Left renal pelvis (tissue), 4 donors: ENCODE measurements at regions not wholly inside any gene's neighbourhood (a gene's known extent, or its start where the extent isn't known, plus 50 kb on each side); places are given as distances from the start of the nearest gene placed in this dataset.

ENCODE experiments used
- DNase-seq, 4 donors: peaks; one replicate each; pipeline ENCODE4 v3.0.0-alpha.2; 2013; ENCODE audit warnings: low read depth in 4 of 4, low spot score in 3 of 4

GRCh38 chr12:77163074-77164038 is 98.0 kb upstream of the E2F7 start:
- DNase-seq, result no peak

DNA sequence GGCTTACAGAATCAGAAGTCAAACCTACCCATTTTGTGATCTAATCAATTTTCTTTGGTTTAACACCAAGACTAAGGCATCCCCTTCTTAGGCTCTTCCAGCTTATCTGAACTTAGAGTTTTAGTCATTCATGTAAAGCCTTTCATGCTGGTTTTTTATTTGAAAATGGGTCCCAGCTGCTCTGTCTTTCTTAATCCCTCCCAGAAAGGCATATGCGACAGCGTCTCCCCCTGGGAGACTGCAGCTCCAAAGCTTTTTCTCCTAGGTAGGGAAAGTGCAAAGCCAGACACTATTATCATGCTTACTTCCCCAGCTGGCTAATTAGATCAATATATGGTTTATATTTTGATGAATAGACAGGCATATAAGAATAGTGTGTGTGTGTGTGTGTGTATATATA is 96.6 kb upstream of the E2F7 start:
- no peak for DNase-seq

GRCh38 chr12:77160931-77161330 is 95.6 kb upstream of the E2F7 start:
- DNase-seq, result no peak

DNA sequence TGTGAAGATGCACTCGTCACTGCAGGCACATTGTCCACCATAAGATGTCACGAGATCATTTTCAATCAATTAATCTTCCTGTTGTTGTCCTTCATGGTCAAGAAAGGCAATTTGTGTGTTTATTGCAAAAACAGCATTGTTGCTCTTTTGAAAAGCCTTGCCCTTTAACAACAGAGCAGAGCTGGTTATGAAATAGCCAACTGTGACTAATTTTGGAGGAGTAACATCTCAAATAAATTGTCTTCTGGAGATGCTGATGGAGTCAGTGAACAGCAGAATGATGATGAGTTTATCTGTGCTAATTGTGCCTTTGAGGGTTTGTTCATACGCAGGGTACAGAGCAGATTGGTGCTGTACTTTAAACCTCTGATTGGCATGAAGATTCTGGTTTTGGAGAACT is 88.3 kb upstream of the E2F7 start:
- DNase-seq, result no peak

GRCh38 chr12:77152623-77153193 is 87.3 kb upstream of the E2F7 start:
- DNase-seq, result peak in 3 of 4 donors; percentile 24 to 42 (median 39)

DNA sequence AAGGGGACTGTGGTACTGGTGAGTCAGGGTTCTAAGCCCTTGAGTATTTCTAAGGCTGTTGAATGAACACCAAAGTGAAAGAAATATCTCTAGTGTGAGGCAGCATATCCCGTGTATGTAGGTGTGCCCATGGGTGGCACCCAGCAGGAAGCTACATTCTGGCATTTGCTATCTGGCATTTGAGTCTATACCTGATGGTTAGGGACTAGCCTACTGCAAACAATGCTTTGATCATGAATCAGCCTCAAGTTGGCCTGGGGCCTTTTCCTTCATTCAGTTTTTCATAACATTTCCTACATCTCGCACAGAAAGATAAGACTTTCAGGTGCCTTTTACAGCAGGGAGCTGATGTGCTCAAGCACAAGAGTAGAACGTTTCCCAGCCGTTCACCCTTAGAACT is 85.7 kb upstream of the E2F7 start:
- DNase-seq, result no peak

GRCh38 chr12:77133566-77133965 is 68.2 kb upstream of the E2F7 start:
- peak in 3 of 4 donors; percentile 41 to 60 (median 45) for DNase-seq

DNA sequence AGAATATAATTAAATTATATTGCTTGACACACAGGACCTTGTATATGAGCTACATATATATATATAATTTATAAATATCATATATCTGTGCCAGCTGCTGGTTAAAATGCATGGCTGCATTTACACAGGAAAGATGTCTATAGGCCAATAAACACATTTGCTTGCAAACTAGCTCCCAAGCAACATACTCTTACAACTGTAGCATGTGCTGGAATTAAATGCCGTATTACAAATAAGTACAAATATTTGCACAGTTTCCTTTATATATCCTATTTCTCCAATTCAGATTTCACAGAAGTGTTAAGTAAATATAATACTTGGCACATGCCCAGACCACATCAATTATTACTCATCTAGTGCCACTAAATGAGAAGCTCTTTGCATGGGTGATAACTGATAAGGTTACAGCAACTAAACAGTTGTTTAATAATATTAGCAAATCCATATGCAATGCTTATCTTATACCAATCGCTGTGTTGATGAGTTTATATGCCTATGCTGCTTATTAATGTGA is 66.7 kb upstream of the E2F7 start:
- no peak for DNase-seq

DNA sequence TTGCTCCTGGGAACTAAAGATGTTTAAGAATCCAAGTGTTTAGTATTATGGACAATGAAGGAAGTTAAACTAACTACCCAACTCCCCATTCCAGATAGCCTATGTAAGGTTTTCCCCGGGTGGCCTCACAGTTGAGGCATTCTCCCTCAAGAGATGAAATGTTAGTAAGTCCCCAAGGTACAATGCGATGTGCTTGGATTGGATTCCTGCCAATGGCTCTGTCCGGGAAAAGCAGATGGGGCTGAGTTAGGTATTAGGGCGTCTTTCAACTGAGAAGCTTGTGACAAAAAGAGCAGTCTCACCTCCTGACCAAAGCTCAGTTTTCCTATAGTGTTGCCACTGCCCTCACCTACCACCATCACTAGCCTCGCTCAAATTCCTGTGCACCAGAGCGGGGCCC is 64.8 kb upstream of the E2F7 start:
- no peak for DNase-seq

GRCh38 chr12:77124767-77125166 is 59.4 kb upstream of the E2F7 start:
- no peak for DNase-seq

GRCh38 chr12:77122661-77123060 is 57.3 kb upstream of the E2F7 start:
- no peak for DNase-seq

- no peak for DNase-seq
Measured at GRCh38 chr12:77122236-77122635, 56.9 kb upstream of the E2F7 start.

DNA sequence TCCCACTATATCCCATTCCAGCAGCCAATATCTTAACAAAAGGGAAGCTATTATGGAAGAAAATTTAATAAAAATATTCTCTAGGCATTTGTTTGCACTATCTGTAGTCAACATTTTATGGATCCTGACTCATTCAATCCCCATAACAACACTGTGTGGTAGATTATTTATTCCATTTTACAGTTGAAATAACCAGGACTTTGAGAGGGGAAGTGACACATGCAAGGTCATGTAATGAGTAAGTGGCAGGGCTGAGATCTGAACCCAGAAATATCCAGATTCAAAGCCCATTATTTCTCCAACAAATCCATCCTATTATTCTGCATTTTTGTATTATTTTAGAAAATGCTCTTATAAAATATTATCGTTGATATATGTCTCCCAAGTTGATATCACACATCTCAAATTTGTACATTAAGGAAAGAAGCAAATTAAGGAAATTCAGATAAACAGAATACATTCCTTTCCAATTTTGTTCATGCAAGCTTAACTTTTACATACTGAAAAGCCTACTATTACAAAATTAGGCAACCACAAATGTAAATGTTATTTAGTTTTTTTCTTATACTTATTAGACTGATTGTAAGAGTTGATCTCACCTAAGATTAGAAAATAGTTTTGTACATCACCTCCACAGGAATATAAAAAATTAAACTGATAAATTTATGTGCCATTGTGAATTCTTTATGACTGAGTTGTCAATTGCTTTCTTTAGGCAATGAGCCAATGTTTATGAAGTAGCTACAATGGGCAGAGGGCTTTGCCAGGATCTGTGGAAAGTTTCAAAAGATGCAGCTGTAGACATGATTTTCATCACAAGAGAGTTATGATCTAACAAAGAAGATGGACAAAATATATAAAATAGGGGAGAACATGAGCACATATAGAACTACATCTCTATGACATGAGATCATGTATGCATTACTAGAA is 55.1 kb upstream of the E2F7 start:
- DNase-seq, result no peak

DNA sequence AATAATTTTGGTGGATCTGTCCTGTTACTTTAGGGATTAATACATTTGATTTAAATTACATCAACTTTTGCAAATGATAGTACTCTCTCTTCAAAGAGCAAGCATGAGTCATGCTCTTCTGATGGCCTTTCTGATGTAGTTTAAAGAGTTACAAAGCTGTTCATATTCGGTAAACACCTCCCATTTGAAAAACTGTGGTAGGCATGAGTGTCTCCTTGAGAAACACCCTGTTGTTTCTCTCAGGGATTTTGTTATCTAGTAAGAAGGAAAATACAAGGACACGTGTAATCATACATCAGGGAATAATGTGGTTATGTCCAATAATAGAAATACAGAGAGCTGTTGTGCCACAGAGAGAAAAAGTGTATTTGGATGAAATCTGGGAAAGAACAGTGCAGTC is 53.3 kb upstream of the E2F7 start:
- no peak for DNase-seq

DNA sequence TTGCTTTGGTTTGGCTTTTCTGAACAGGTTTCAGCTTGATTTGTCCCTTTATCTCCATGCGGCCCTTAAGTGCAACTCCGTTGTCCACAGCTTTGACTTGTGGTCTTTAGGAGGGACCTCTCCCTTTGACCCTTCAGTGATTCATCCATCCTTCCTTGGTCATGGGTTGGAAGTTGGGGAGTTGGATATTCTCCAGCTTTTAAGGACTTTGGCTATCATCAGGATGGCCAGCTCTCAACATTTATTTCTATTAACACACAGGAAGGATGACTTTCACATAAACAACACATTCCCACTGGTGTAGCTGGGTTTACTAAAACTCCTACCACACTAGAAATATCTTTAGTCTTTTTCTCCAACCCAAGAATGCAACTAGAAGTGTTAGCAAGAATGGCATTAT is 50.9 kb upstream of the E2F7 start:
- DNase-seq, result no peak

- DNase-seq, result no peak
Measured at GRCh38 chr12:77115471-77115870, 50.1 kb upstream of the E2F7 start.
